Suprapubic skin (tissue), 3 donors: ENCODE measurements at regions not wholly inside any gene's neighbourhood (a gene's known extent, or its start where the extent isn't known, plus 50 kb on each side); places are given as distances from the start of the nearest gene placed in this dataset.

Source experiments
- CTCF ChIP-seq, 2 donors: fragments of 200-600 bp in 1 of 2; fragments of 450-650 bp in 1 of 2; sonication (generic) in 1 of 2; IDR thresholded peaks; one replicate each; pipeline ENCODE4 v1.5.1; 2016 to 2019; ENCODE audit warnings: antibody characterized with exemption in 2 of 2, mild to moderate bottlenecking in 1 of 2, moderate library complexity in 1 of 2
- EP300 ChIP-seq: sonication (generic); formaldehyde crosslinking; IDR thresholded peaks from one replicate; pipeline ENCODE4 v1.6.1; 2017; ENCODE audit warnings: antibody characterized with exemption

- no peak for TF ChIP-seq CTCF (IDR thresholded peaks at IDR 0.05)
- no peak for TF ChIP-seq EP300
Measured at GRCh38 chr5:51466214-51466613, 83.0 kb downstream of the ISL1 start.
